Smooth muscle cell (in vitro differentiated cells): ENCODE measurements at regions not wholly inside any gene's neighbourhood (a gene's known extent, or its start where the extent isn't known, plus 50 kb on each side); places are given as distances from the start of the nearest gene placed in this dataset.

ENCODE experiments used
- DNase-seq: peaks from one replicate; lab custom pipeline; 2025; ENCODE audit not compliant: unreplicated experiment; lab: John Stamatoyannopoulos, UW
- H2AFZ ChIP-seq: fragments of 200-600 bp; sonication (generic); 2 replicates; pipeline ENCODE4 v1.6.0; 2016; ENCODE audit warnings: antibody characterized with exemption, low read depth, mild to moderate bottlenecking
- H3F3A ChIP-seq: fragments of 200-600 bp; sonication (generic); 2 replicates; pipeline ENCODE4 v1.6.0; 2017; ENCODE audit warnings: antibody characterized with exemption, low read depth
- H3K27ac ChIP-seq: fragments of 200-600 bp; sonication (generic); 2 replicates; pipeline ENCODE4 v1.5.1; 2016; ENCODE audit warnings: low read depth, mild to moderate bottlenecking
- H3K27me3 ChIP-seq: fragments of 200-600 bp; sonication (generic); 2 replicates; pipeline ENCODE4 v1.6.1; 2016; ENCODE audit warnings: low read depth, mild to moderate bottlenecking
- H3K36me3 ChIP-seq: fragments of 200-600 bp; sonication (generic); 2 replicates; pipeline ENCODE4 v1.5.1; 2016; ENCODE audit warnings: low read depth
- H3K4me1 ChIP-seq: fragments of 200-600 bp; sonication (generic); 2 replicates; pipeline ENCODE4 v1.5.1; 2016; ENCODE audit warnings: low read depth
- H3K4me2 ChIP-seq: fragments of 200-600 bp; sonication (generic); 2 replicates; pipeline ENCODE4 v1.6.0; 2016; ENCODE audit warnings: mild to moderate bottlenecking
- H3K4me3 ChIP-seq: fragments of 200-600 bp; sonication (generic); 2 replicates; pipeline ENCODE4 v1.5.1; 2016; ENCODE audit warnings: mild to moderate bottlenecking
- H3K79me2 ChIP-seq: fragments of 200-600 bp; sonication (generic); 2 replicates; pipeline ENCODE4 v1.6.0; 2016; ENCODE audit warnings: low read depth, mild to moderate bottlenecking
- H3K9ac ChIP-seq: fragments of 200-600 bp; sonication (generic); 2 replicates; pipeline ENCODE4 v1.6.0; 2016; ENCODE audit warnings: low read depth
- H3K9me3 ChIP-seq: fragments of 200-600 bp; sonication (generic); replicated peaks from 2 replicates; pipeline ENCODE4 v1.5.1; 2016; ENCODE audit warnings: low read depth
- H4K20me1 ChIP-seq: fragments of 200-600 bp; sonication (generic); 2 replicates; pipeline ENCODE4 v1.6.0; 2016; ENCODE audit warnings: low read depth
- WGBS: methylation state at CpG from one replicate; pipeline ENCODE4 v1.1.7; 2016; ENCODE audit warnings: low lambda C conversion rate; 5-methylcytosine and 5-hydroxymethylcytosine counted together
- TF ChIP-seq, protein P1 (sequence below): fragments of 200-600 bp; sonication (generic); IDR thresholded peaks from 2 replicates; pipeline ENCODE4 v1.5.1; 2017; ENCODE audit warnings: borderline replicate concordance, mild to moderate bottlenecking, antibody characterized with exemption; ENCODE audit not compliant: insufficient read depth, poor library complexity, severe bottlenecking

DNA sequence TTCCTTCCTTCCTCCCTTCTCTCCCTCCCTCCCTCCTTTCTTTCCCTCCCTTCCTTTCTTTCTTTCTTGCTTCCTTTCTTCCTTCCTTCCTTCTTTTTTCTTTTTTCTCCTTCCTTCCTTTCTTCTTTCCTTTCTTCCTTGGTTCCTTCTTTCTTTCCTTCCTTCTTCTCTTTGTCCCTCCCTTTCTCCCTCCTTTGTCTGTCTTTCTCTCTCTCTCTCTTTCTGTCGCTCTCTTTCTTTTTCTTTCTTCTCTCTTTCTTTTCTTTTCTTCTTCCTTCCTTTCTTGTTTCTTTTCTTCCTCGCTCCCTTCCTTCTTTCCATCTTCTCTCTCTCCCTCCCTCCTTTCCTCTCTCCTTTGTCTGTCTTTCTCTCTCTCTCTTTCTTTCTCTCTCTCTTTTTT is 601.9 kb upstream of the JAG1 start:
- H3K27me3 ChIP-seq: no peaks in the 10 kb centered on the region
- no peaks in the 10 kb centered on the region for H3K36me3 ChIP-seq
- no peak overlapping the region for H3K9ac ChIP-seq
- WGBS: 90% methylated on average over 2 of the region's 2 CpGs
- no peaks in the 10 kb centered on the region for H3F3A ChIP-seq
- H3K4me2 ChIP-seq: no peak overlapping the region
- TF ChIP-seq, protein P1, sequence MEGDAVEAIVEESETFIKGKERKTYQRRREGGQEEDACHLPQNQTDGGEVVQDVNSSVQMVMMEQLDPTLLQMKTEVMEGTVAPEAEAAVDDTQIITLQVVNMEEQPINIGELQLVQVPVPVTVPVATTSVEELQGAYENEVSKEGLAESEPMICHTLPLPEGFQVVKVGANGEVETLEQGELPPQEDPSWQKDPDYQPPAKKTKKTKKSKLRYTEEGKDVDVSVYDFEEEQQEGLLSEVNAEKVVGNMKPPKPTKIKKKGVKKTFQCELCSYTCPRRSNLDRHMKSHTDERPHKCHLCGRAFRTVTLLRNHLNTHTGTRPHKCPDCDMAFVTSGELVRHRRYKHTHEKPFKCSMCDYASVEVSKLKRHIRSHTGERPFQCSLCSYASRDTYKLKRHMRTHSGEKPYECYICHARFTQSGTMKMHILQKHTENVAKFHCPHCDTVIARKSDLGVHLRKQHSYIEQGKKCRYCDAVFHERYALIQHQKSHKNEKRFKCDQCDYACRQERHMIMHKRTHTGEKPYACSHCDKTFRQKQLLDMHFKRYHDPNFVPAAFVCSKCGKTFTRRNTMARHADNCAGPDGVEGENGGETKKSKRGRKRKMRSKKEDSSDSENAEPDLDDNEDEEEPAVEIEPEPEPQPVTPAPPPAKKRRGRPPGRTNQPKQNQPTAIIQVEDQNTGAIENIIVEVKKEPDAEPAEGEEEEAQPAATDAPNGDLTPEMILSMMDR: no peak
- H3K27ac ChIP-seq: no peak overlapping the region
- no peak overlapping the region for H3K4me3 ChIP-seq
- no peaks in the 10 kb centered on the region for H4K20me1 ChIP-seq
- H3K4me1 ChIP-seq: peaks cover 23% of the 10 kb centered on the region
- H2AFZ ChIP-seq: no peak overlapping the region
- H3K79me2 ChIP-seq: no peaks in the 10 kb centered on the region
- no peak for DNase-seq
- H3K9me3 ChIP-seq: no peaks in the 10 kb centered on the region

DNA sequence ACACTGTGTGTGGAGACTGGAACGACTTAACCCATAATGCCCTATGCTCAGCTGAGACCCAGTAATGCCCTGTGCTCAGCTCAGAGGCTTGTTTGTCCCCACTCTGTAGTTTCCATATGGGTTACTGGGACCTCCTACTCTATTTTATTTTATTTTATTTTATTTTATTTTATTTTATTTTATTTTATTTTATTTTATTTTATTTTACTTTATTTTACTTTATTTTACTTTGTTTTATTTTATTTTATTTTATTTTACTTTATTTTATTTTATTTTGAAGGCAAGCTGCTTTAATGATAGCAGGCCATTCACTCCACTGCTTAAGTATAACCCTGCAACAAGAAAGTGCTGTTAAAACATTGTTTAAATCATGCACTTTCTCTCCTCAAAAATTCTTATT is 603.4 kb upstream of the JAG1 start:
- H3K4me2 ChIP-seq: no peak overlapping the region
- H3K4me1 ChIP-seq: peaks cover 9% of the 10 kb centered on the region
- no peaks in the 10 kb centered on the region for H3K36me3 ChIP-seq
- no peak overlapping the region for H3K9ac ChIP-seq
- TF ChIP-seq, protein P1: no peak
- H4K20me1 ChIP-seq: no peaks in the 10 kb centered on the region
- no peaks in the 10 kb centered on the region for H3K9me3 ChIP-seq
- H3K4me3 ChIP-seq: no peak overlapping the region
- no peaks in the 10 kb centered on the region for H3K27me3 ChIP-seq
- no peak overlapping the region for H2AFZ ChIP-seq
- H3K79me2 ChIP-seq: no peaks in the 10 kb centered on the region
- H3K27ac ChIP-seq: no peak overlapping the region
- 10% methylated on average over 1 of the region's 1 CpG for WGBS
- no peak for DNase-seq
- H3F3A ChIP-seq: no peaks in the 10 kb centered on the region

DNA sequence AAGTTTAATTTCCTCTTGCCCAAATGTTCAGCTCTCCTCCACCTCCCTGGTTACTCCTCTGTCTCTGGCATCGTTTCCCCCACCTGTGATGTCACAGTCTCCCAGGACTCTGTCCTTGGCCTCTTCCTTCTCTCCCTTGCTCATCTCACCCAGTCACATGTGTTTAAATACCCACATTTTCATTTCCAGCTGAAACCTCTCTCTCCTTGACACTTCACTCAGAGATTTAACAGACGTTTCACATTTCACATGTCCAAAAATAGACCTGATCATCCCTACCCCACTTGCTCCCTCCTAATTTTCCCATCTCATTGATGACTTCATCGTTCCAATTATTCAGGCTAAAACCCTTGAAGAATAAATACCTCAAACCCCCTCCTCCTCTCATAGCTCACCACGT is 604.1 kb upstream of the JAG1 start:
- H3K9me3 ChIP-seq: no peaks in the 10 kb centered on the region
- no peak overlapping the region for H3K9ac ChIP-seq
- no peaks in the 10 kb centered on the region for H3F3A ChIP-seq
- no peak overlapping the region for H3K27ac ChIP-seq
- H2AFZ ChIP-seq: no peak overlapping the region
- no peak overlapping the region for H3K4me3 ChIP-seq
- H4K20me1 ChIP-seq: no peaks in the 10 kb centered on the region
- no peaks in the 10 kb centered on the region for H3K36me3 ChIP-seq
- DNase-seq: no peak
- TF ChIP-seq, protein P1: no peak
- H3K4me2 ChIP-seq: no peak overlapping the region
- H3K4me1 ChIP-seq: peaks cover 6% of the 10 kb centered on the region
- H3K79me2 ChIP-seq: no peaks in the 10 kb centered on the region
- 88% methylated on average over 4 of the region's 4 CpGs for WGBS
- no peaks in the 10 kb centered on the region for H3K27me3 ChIP-seq

DNA sequence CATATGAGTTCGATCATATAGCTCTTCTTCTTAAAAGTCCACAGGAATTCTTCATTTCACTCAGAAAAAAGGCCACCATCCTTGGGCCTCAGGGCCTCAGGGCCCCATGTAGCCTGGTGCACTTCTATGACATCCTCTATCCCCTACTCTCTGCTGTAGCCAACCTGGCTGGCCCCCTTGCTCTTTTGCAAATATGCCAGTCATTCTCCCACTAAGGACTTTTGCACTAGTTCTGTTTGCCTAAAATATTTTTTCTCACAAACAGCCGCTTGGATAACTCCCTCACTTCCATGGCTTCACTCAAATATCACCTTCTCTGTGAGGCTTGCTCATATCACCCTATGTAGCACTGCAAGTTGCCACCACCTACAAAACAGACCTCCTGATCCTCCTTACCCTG is 604.7 kb upstream of the JAG1 start:
- Histone ChIP-seq H3K9ac (no peak overlapping the region), H4K20me1 (no peaks in the 10 kb centered on the region), H3K79me2 (no peaks in the 10 kb centered on the region), H3K27me3 (no peaks in the 10 kb centered on the region), H3K4me1 (peaks cover 5% of the 10 kb centered on the region), H3K36me3 (no peaks in the 10 kb centered on the region), H3F3A (no peaks in the 10 kb centered on the region), H3K4me2 (no peak overlapping the region), H3K4me3 (no peak overlapping the region), H2AFZ (no peak overlapping the region), H3K27ac (no peak overlapping the region), H3K9me3 (no peaks in the 10 kb centered on the region)
- 94% methylated on average over 2 of the region's 2 CpGs for WGBS
- TF ChIP-seq, protein P1: no peak
- DNase-seq: no peak
